IMR-90 (cell line): ENCODE measurements at regions not wholly inside any gene's neighbourhood (a gene's known extent, or its start where the extent isn't known, plus 50 kb on each side); places are given as distances from the start of the nearest gene placed in this dataset.

Experiments
- BHLHE40 ChIP-seq: fragments of 150-350 bp; IDR thresholded peaks from 2 replicates; pipeline ENCODE4 v1.6.1; 2016; ENCODE audit warnings: mild to moderate bottlenecking, low read depth, low read length
- CHD1 ChIP-seq: IDR thresholded peaks from 2 replicates; pipeline ENCODE4 v1.6.1; 2012; ENCODE audit warnings: low read depth, low read length, improper control_type of control experiment
- CTCF ChIP-seq: conservative IDR thresholded peaks from 2 replicates; pipeline ENCODE4 v1.5.1; 2012; ENCODE audit warnings: mild to moderate bottlenecking, low read depth, low read length, improper control_type of control experiment
- ELK1 ChIP-seq: fragments of 150-350 bp; IDR thresholded peaks from 2 replicates; pipeline ENCODE4 v1.6.1; 2016; ENCODE audit warnings: low read depth, mild to moderate bottlenecking, low read length, moderate library complexity, borderline replicate concordance
- MAZ ChIP-seq: IDR thresholded peaks from 2 replicates; pipeline ENCODE4 v1.6.1; 2012; ENCODE audit warnings: low read depth, mild to moderate bottlenecking, low read length, improper control_type of control experiment, moderate library complexity, borderline replicate concordance
- MXI1 ChIP-seq: IDR thresholded peaks from 2 replicates; pipeline ENCODE4 v1.6.1; 2012; ENCODE audit warnings: low read depth, mild to moderate bottlenecking, low read length, moderate library complexity, borderline replicate concordance
- POLR2A ChIP-seq: IDR thresholded peaks from 2 replicates; pipeline ENCODE4 v1.6.1; 2012; ENCODE audit warnings: mild to moderate bottlenecking, low read depth, low read length
- RFX5 ChIP-seq: IDR thresholded peaks from 2 replicates; pipeline ENCODE4 v1.8.0; 2012; ENCODE audit warnings: low read depth, mild to moderate bottlenecking, low read length, moderate library complexity
- SMC3 ChIP-seq: fragments of 150-350 bp; IDR thresholded peaks from 2 replicates; pipeline ENCODE4 v1.6.1; 2016; ENCODE audit warnings: low read depth, mild to moderate bottlenecking, antibody characterized with exemption, low read length, moderate library complexity
- USF2 ChIP-seq: fragments of 150-350 bp; IDR thresholded peaks from 2 replicates; pipeline ENCODE4 v1.6.1; 2017; ENCODE audit warnings: mild to moderate bottlenecking, antibody characterized with exemption, low read length, low read depth

- TF ChIP-seq CTCF, result no peak
- no peak for TF ChIP-seq ELK1
- TF ChIP-seq USF2, result no peak
- TF ChIP-seq POLR2A, result no peak
- TF ChIP-seq BHLHE40, result no peak
- no peak for TF ChIP-seq CHD1
- no peak for TF ChIP-seq SMC3
- TF ChIP-seq RFX5, result no peak
- TF ChIP-seq MAZ, result no peak
- no peak for TF ChIP-seq MXI1
Observed at GRCh38 chr6:122165014-122165413, 234.4 kb upstream of the HSF2 start.
